B cell (primary cell): ENCODE measurements at regions not wholly inside any gene's neighbourhood (a gene's known extent, or its start where the extent isn't known, plus 50 kb on each side); places are given as distances from the start of the nearest gene placed in this dataset.

ENCODE experiments used
- ATAC-seq: fragments of 200-7000 bp; cut with Tn5 transposase; one replicate; pipeline ENCODE4 v1.10.0; 2021; ENCODE audit warnings: low read depth, mild to moderate bottlenecking, moderate number of reproducible peaks, moderate library complexity
- CTCF ChIA-PET: fragments of 350-600 bp; sonication (Branson Sonifier 250); formaldehyde crosslinking; loops from one replicate; lab custom pipeline; 2021; ENCODE audit warnings: antibody characterized with exemption, inconsistent platforms; lab: Charles Lee
- POLR2A ChIA-PET: fragments of 350-600 bp; sonication (Branson Sonifier 250); formaldehyde crosslinking; loops from one replicate; lab custom pipeline; 2021; ENCODE audit warnings: antibody characterized with exemption; lab: Charles Lee
- DNase-seq: peaks from one replicate; pipeline ENCODE4 v3.0.0; 2013
- H2AFZ ChIP-seq: 2 replicates; pipeline ENCODE4 v1.6.1; 2012; ENCODE audit warnings: mild to moderate bottlenecking, low read depth, low read length; ENCODE audit not compliant: insufficient read depth, poor library complexity, severe bottlenecking
- H3K27ac ChIP-seq, 2 donors: 1 replicate in 1 of 2; 2 replicates in 1 of 2; pipeline ENCODE4 v1.5.1; 2012 to 2013; ENCODE audit warnings: low read length in 2 of 2, mild to moderate bottlenecking in 2 of 2, moderate library complexity in 1 of 2
- H3K27me3 ChIP-seq, 4 experiments: fragments of 200-600 bp in 1 of 4; sonication (generic) in 1 of 4; replicated peaks in 1 of 4; 1 replicate in 2 of 4; 2 replicates in 2 of 4; pipeline versions ENCODE4 v1.6.1 to v1.7.0; 2013 to 2016; ENCODE audit warnings: low read length in 3 of 4, mild to moderate bottlenecking in 2 of 4, mixed read lengths in 1 of 4, moderate library complexity in 1 of 4; ENCODE audit not compliant: insufficient read depth in 4 of 4, control insufficient read depth in 3 of 4; ENCODE audit errors: control extremely low read depth in 1 of 4
- H3K36me3 ChIP-seq, 2 experiments: replicated peaks in 1 of 2; 1 replicate in 1 of 2; 2 replicates in 1 of 2; pipeline versions ENCODE4 v1.6.1 to v1.7.1; 2013; ENCODE audit warnings: low read length in 1 of 2; ENCODE audit not compliant: insufficient read depth in 2 of 2, control insufficient read depth in 1 of 2; ENCODE audit errors: control extremely low read depth in 1 of 2, extremely low read depth in 1 of 2
- H3K4me1 ChIP-seq, 2 donors: fragments of 200-600 bp in 1 of 2; sonication (generic) in 1 of 2; 1 replicate in 1 of 2; 2 replicates in 1 of 2; pipeline versions ENCODE4 v1.5.1 to v1.6.1; 2013 to 2017; ENCODE audit warnings: low read length in 2 of 2; ENCODE audit not compliant: control insufficient read depth in 2 of 2, insufficient read depth in 2 of 2
- H3K4me2 ChIP-seq: replicated peaks from 2 replicates; pipeline ENCODE3; 2012; ENCODE audit warnings: mild to moderate bottlenecking, low read depth, low read length; ENCODE audit not compliant: poor library complexity, severe bottlenecking
- H3K4me3 ChIP-seq, 5 experiments: fragments of 200-600 bp in 1 of 5; sonication (generic) in 1 of 5; 1 replicate in 3 of 5; 2 replicates in 2 of 5; pipeline versions ENCODE4 v1.5.1 to v1.7.0; 2011 to 2016; ENCODE audit warnings: low read length in 4 of 5, mild to moderate bottlenecking in 4 of 5, low read depth in 2 of 5, control low read depth in 1 of 5, moderate library complexity in 1 of 5; ENCODE audit not compliant: insufficient read depth in 1 of 5; ENCODE audit errors: control extremely low read depth in 1 of 5, extremely low read depth in 1 of 5
- H3K79me2 ChIP-seq: fragments of 200-600 bp; sonication (generic); one replicate; pipeline ENCODE4 v1.6.0; 2016; ENCODE audit warnings: low read length; ENCODE audit not compliant: control insufficient read depth, insufficient read depth
- H3K9ac ChIP-seq: fragments of 200-600 bp; sonication (generic); 2 replicates; pipeline ENCODE4 v1.6.1; 2017; ENCODE audit warnings: mild to moderate bottlenecking, low read length, moderate library complexity
- H3K9me3 ChIP-seq, 3 donors: one replicate each; pipeline versions ENCODE4 v1.6.1 to v1.7.1; 2013; ENCODE audit warnings: low read length in 2 of 3; ENCODE audit not compliant: control insufficient read depth in 2 of 3, insufficient read depth in 1 of 3; ENCODE audit errors: control extremely low read depth in 1 of 3
- H4K20me1 ChIP-seq: 2 replicates; pipeline ENCODE4 v1.6.0; 2012; ENCODE audit warnings: mild to moderate bottlenecking, low read length; ENCODE audit not compliant: insufficient read depth, control insufficient read depth, poor library complexity, severe bottlenecking
- H3K27ac Mint-ChIP-seq: one replicate; pipeline ENCODE4 v1.8.0; 2021; ENCODE audit warnings: mixed read lengths
- H3K27me3 Mint-ChIP-seq: one replicate; pipeline ENCODE4 v1.8.0; 2021; ENCODE audit warnings: mixed read lengths
- H3K4me1 Mint-ChIP-seq: one replicate; pipeline ENCODE4 v1.8.0; 2021; ENCODE audit warnings: mixed read lengths
- H3K4me3 Mint-ChIP-seq: one replicate; pipeline ENCODE4 v1.8.0; 2021; ENCODE audit warnings: mixed read lengths
- H3K9me3 Mint-ChIP-seq: one replicate; pipeline ENCODE4 v1.8.0; 2022; ENCODE audit warnings: mixed read lengths; ENCODE audit not compliant: insufficient read depth
- CTCF ChIP-seq: fragments of 200-600 bp; IDR thresholded peaks from one replicate; pipeline ENCODE4 v1.8.0; 2022; ENCODE audit warnings: antibody characterized with exemption, mild to moderate bottlenecking
- EZH2 ChIP-seq: IDR thresholded peaks from 2 replicates; pipeline ENCODE4 v1.6.1; 2012; ENCODE audit warnings: borderline replicate concordance, low read depth, mild to moderate bottlenecking, moderate library complexity, low read length; ENCODE audit not compliant: insufficient read depth, poor library complexity, severe bottlenecking
- WGBS: methylation state at CpG from one replicate; pipeline ENCODE4 v1.1.5; 2013; ENCODE audit warnings: missing lambda C conversion rate; ENCODE audit not compliant: insufficient coverage; 5-methylcytosine and 5-hydroxymethylcytosine counted together
- intact Hi-C: fragments of 100-400 bp; cut with micrococcal nuclease; formaldehyde crosslinking; loops from one replicate; pipeline ENCODE4 v1.10.0; 2022

- Histone ChIP-seq H3K9me3 (peaks cover 0 to 2% (median under 1%) of the 10 kb centered on the region in 3 donors), H3K9ac (no peak overlapping the region), H3K36me3 (no peaks in the 10 kb centered on the region), H3K79me2 (no peaks in the 10 kb centered on the region), H3K4me3 (no peak overlapping the region), H3K4me2 (no peak overlapping the region), H3K27me3 (no peaks in the 10 kb centered on the region), H2AFZ (no peak overlapping the region), H3K27ac (no peak overlapping the region), H3K4me1 (no peaks in the 10 kb centered on the region), H4K20me1 (no peaks in the 10 kb centered on the region)
- DNase-seq, result no peak
- intact Hi-C loops, result no loop called here
- Mint-ChIP-seq H3K4me3 (no peak overlapping the region), H3K9me3 (peaks cover 10% of the 10 kb centered on the region), H3K27ac (no peak overlapping the region), H3K4me1 (no peaks in the 10 kb centered on the region), H3K27me3 (no peaks in the 10 kb centered on the region)
- ChIA-PET CTCF (no interaction called here), POLR2A (no interaction called here)
- TF ChIP-seq CTCF, result no peak
- no peak for TF ChIP-seq EZH2
- 91% methylated on average over 3 of the region's 5 CpGs for WGBS
- ATAC-seq, result no peak
Observed at GRCh38 chr2:210768329-210768910, 212.0 kb downstream of the CPS1 start.

- CTCF ChIA-PET, result no interaction called here
- H3K4me2 ChIP-seq, result no peak overlapping the region
- H3K27ac ChIP-seq, result no peak overlapping the region
- DNase-seq (no peak), ATAC-seq (no peak)
- no peaks in the 10 kb centered on the region for H4K20me1 ChIP-seq
- H3K9ac ChIP-seq, result no peak overlapping the region
- POLR2A ChIA-PET, result no interaction called here
- Mint-ChIP-seq H3K27ac (no peak overlapping the region), H3K4me1 (no peaks in the 10 kb centered on the region), H3K27me3 (no peaks in the 10 kb centered on the region), H3K9me3 (peaks cover 3% of the 10 kb centered on the region), H3K4me3 (no peak overlapping the region)
- H3K4me1 ChIP-seq, result no peaks in the 10 kb centered on the region
- H3K79me2 ChIP-seq, result no peaks in the 10 kb centered on the region
- TF ChIP-seq EZH2 (no peak), CTCF (no peak)
- H2AFZ ChIP-seq, result no peak overlapping the region
- H3K27me3 ChIP-seq, result no peaks in the 10 kb centered on the region
- no peak overlapping the region for H3K4me3 ChIP-seq
- intact Hi-C loops, result no loop called here
- no peaks in the 10 kb centered on the region for H3K36me3 ChIP-seq
- peaks cover 0 to 3% (median 2%) of the 10 kb centered on the region in 3 donors for H3K9me3 ChIP-seq
Observed at GRCh38 chr2:210776756-210777155, 220.4 kb downstream of the CPS1 start.
